Stimulated activated CD8-positive, alpha-beta memory T cell treated with anti-CD3 and anti-CD28 coated beads, Interleukin-15, amount 100 ng/mL, for 48 hours (primary cell): ENCODE measurements at regions not wholly inside any gene's neighbourhood (a gene's known extent, or its start where the extent isn't known, plus 50 kb on each side); places are given as distances from the start of the nearest gene placed in this dataset.
"Not testable (repeated sequence)": the region's sequence is repeated elsewhere in the genome, so short reads cannot be mapped to it uniquely, and the experiment has no call there.

Experiments
- DNase-seq, 2 donors: peaks; one replicate each; pipeline ENCODE4 v3.0.0-alpha.2; 2020; ENCODE audit warnings: low read depth in 2 of 2

DNA sequence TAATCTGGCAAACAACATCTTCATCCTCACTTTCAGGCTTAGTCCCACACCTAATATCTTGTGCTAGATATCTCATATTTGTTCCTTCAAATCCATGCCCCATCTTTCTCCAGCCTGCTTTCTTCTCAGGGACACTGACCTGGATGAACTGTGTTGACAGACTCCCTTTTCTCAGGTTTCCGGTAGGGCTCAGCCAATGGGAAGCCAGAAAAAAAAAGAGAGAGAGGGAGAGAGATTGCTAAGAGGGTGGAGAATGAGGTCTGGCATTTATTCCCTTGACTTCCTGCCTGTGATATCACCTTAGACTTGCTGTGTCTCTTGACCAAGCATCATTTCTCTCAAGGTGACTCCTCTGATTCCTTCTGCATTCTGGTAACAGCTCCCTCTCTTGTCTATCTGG is 145.6 kb upstream of the ABI3BP start:
- DNase-seq = no peak

- no peak for DNase-seq
Observed at GRCh38 chr3:101134331-101134730, 141.1 kb upstream of the ABI3BP start.

DNA sequence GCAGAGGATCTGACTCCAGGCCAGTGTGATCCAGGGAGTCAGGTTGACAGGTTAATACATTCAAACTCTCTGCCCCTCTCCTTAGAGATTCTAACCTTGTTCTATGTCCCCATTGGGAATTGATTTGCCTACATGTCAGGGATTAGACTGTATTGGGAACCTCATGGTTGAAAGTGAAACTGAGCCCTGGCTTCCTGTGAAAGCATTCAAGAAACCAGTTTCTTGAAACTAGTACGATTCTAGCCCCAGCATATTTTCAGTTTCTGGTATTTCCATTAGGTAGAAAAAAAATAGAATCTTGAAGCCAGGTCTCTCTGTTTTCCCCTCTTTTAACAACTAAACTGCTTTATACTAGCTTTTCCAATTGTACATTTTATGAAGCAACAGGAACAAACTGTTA is 140.4 kb upstream of the ABI3BP start:
- DNase-seq = no peak

GRCh38 chr3:101133197-101133596 is 140.0 kb upstream of the ABI3BP start:
- not testable (repeated sequence) for DNase-seq

DNA sequence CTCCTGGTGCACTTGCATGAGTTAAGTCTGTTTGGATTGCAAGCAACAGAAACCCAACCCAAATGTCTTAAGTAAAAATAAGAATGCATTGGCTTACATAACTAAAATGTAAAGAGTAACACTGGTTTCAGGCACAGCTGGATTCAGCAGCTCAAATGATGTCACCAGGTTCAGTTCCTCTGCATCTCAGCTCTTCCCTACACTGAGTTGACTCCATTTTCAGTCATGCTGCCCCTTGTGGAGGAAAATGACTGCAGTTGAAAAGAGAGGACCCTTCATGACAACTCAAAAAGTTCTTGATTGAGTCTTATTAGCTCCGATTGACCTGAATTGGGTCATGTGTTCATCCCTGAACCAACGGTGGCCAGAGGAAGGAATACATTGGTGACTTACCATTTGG is 138.5 kb upstream of the ABI3BP start:
- no peak for DNase-seq

- no peak for DNase-seq
Observed at GRCh38 chr3:101128786-101129185, 135.6 kb upstream of the ABI3BP start.

GRCh38 chr3:101128001-101128400 is 134.8 kb upstream of the ABI3BP start:
- no peak for DNase-seq

- DNase-seq = no peak
Observed at GRCh38 chr3:101124125-101124524, 130.9 kb upstream of the ABI3BP start.

- DNase-seq = no peak
Observed at GRCh38 chr3:101123081-101123480, 129.9 kb upstream of the ABI3BP start.

GRCh38 chr3:101122681-101123080 is 129.5 kb upstream of the ABI3BP start:
- no peak for DNase-seq

DNA sequence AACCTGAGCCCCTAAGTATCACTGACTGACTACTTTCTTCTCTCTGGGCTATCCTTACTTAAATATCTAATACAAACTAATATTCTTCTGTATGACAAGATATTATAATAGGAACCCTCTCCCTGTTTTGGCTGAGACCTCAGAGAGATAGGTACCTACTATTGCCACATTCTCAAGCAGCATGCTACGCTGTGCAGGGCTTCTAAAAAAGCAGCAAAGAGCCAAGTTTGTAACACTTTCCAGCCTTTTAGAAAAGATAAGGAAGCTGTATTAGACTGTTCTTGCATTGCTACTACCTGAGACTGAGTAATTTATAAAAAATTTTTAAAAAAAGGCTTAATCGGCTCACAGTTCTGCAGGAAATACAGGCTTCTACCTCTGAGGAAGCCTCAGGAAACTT is 126.8 kb upstream of the ABI3BP start:
- DNase-seq = no peak

GRCh38 chr3:101119535-101119934 is 126.3 kb upstream of the ABI3BP start:
- no peak for DNase-seq

- DNase-seq = no peak
Observed at GRCh38 chr3:101117980-101118379, 124.8 kb upstream of the ABI3BP start.

GRCh38 chr3:101117465-101117864 is 124.2 kb upstream of the ABI3BP start:
- no peak for DNase-seq

DNA sequence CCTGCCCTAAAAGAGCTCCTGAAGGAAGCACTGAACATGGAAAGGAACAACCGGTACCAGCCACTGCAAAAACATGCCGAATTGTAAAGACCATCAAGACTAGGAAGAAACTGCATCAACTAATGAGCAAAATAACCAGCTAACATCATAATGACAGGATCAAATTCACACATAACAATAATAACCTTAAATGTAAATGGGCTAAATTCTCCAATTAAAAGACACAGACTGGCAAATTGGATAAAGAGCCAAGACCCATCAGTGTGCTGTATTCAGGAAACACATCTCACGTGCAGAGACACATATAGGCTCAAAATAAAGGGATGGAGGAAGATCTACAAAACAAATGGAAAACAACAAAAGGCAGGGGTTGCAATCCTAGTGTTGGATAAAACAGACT is 117.1 kb upstream of the ABI3BP start:
- DNase-seq = not testable (repeated sequence)

DNA sequence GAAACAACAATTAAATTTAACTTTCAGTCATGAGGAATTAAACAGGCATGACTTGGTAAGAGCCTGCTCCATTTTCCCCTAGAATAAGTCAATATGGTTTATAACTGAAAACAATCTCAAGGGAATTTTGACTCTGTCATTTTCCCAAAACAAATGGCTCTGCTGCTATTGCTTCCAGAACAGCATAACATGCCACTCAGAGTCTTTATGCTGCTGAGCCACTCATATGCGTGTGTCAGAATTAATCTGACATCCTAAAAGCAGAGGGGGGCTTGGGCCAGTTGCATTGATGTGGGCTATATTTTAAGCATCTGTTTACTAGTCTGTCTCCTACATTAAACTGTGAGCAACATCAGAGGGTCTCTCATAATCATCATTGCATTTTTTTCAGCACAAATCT is 111.1 kb upstream of the ABI3BP start:
- no peak for DNase-seq

DNA sequence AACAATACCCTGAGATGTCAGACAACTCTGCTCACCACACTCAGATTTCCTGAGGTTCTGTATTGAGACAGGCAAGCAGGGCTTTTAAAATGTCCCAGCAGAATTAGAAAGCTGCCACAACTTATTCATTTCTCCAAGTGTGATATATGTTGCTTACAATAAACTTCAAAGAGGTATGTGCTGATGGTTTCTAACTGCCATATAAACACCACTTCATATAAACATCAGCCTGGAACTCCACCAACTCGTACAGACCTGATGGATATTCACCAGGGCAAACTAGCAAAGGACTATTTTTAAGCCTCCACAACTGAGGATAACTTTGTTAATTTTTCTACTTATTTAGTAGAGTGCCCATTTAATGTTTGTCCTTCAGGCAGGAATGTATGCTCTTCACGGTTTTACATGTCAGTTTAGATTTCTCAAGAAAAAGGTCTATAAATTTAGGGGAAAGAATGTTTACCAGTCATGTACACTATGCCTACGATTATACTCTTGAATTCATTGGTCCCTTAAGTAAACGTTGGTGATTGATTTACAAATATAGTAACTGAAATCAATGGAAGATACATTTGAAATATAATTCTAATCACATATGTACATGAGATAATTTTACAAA is 109.6 kb upstream of the ABI3BP start:
- no peak for DNase-seq

DNA sequence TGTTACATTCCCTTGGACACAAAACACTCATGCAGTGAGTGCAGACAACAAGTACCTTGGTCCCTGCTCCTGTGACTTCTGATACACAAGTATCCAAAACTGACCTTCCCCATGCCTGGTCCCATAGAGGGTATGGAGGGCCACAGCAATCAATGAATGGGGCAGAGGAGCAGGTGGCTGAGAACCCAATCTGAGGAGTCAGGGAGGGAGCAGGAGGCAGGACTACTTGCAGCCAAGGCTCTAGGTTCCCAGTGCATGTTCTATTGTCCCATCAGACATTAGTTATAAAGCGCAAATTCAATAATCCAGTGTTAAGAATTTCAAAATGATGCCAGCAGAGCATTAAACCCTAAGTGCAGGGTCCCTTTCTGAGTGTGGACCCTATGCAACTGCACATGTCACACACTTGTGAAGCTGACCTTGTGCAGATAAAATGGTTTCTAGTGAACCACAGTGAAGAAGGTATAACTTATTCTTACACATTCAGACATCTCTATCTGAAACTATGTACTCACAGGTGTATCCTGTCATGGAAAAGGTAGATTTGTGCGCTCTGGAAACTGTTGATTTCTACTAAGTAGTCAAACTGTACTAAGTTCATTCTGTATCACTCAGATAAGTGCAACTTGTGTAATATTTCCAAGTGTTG is 107.3 kb upstream of the ABI3BP start:
- no peak for DNase-seq

DNA sequence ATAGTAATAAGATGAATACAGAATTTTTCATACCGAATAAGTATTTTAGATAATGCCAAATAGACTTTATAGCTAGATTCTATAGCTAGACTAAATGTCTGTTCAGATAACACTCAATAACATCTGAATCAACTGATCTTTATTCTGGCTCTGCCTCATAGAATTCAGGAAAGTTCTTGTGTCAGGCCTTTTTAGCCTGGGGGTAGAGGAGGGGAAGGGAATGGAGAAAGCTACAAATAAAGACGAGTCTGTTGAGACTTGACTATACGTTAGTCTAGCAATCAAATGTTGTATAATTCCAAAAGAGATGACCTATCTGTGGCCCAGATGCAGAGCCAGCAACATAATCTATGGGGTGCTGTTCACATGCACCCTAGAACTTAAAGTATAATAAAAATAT is 106.6 kb upstream of the ABI3BP start:
- DNase-seq = no peak

DNA sequence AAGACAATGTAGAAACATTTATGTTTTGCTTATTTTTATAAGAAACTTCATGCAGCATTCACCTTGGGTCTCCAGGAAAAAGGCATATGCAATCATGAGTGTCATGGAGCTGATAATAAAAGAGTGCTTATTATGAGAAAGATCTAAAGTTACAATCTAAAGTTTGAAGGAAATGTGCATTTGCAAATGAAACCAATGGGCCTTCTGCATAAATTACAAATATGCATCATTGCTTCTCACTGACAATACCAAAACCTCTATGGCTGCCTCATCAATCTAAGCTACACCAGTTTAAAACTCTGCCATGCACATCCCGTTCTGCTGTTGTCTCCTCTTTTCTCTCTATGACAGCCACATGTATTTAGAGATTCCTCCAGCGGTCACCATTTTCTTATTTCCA is 103.2 kb upstream of the ABI3BP start:
- no peak for DNase-seq

DNA sequence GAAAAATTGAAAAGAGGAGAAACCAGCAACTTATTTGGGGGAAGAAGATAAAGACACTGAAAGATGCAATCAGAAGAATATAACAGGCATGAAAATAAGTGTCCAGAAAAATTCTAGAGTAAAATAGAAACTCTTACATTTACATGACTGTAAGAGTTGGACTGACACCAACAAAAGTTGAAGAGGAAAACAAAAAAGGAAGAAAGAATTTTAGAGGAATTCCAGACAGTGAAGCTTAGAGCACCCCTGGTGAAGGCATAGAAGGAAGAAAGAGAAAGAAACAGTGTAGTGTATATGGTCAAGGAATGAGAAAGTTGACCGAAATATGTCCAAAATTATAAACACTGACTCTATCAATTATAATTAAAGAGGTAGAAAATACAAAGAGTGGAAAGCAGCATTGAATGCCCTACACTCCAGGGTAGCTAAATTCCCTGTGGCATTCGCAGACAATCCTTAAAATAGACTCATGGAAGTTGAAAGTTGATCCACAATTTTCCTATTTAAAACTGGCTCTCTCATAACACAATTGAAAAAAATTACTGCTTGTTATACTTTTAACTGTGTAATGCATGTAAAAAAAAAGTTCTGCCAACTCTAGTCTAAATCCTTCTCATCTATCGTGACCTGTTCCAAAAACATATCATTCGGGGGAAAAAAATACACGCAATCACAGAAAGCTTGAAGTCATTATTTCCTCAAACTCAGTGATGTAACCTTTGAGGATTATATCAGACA is 102.6 kb upstream of the ABI3BP start:
- no peak for DNase-seq

DNA sequence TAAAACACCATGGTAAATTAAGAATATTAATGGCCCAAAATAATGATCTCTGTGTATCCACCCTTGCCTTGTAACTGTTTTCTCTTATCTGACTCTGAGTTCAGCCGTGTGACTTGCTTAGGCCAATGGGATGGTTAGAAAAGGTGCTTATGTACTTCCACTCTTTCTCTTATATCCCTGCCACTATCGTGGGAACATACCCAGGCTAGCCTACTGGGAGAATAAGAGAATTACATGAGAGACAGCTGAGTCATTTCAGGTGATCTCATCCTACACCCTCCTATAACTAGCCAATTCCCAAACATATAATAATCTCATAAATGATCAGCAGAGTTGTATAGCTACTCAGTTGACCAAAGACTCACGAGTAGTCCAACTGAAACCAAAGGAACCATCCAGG is 98.3 kb upstream of the ABI3BP start:
- no peak for DNase-seq

DNA sequence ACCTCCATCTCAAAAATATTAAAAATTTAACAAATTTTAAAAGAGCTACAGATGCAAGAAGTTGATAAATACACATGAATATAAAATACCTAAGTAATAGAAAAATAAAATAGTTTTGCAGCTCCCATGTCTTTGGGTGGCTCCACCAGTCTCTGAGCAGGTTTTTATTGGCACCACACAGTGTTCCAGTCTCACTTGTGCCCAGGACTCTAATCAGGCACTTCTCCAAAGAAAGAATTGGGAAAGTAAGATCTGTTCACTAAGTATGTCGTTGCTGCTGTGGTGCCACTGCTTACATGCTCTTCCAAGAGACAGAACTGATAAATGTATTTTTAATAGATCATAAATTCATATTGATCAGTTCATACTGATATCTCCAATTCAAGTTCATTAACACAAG is 92.5 kb upstream of the ABI3BP start:
- no peak for DNase-seq
